ENCODE measurements at regions not wholly inside any gene's neighbourhood (a gene's known extent, or its start where the extent isn't known, plus 50 kb on each side); places are given as distances from the start of the nearest gene placed in this dataset.

DNA sequence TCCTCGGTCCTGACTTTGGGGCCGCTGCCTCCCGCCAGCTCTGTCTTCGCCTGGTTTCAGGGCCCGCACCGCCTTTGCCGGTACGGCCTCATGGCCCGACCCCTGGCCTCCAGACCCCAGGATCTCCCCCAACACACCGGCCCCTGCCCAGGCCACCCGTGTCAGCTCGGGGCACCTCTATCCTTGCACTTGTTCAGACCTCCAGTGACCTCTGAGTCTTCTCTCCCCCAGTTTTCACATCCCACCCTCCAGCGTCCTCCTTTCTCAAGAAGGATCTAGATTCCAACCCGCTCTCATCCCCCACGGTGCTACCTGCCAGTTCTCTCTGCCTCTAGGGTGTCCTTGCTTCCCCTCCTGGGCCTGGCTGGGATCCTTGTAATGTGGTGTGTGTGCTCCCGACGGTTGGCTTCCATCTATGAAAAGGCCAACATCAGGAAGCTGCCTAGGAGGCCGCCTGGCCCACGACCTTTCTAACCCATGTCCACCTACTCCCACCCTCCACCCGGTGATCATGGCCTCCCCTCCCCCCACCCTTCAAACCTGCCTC lies 61.1 kb downstream of the SPATA31C2 start:
- peak overlapping the region; percentile 88 for H3K27ac ChIP-seq
- TF ChIP-seq, protein P1, sequence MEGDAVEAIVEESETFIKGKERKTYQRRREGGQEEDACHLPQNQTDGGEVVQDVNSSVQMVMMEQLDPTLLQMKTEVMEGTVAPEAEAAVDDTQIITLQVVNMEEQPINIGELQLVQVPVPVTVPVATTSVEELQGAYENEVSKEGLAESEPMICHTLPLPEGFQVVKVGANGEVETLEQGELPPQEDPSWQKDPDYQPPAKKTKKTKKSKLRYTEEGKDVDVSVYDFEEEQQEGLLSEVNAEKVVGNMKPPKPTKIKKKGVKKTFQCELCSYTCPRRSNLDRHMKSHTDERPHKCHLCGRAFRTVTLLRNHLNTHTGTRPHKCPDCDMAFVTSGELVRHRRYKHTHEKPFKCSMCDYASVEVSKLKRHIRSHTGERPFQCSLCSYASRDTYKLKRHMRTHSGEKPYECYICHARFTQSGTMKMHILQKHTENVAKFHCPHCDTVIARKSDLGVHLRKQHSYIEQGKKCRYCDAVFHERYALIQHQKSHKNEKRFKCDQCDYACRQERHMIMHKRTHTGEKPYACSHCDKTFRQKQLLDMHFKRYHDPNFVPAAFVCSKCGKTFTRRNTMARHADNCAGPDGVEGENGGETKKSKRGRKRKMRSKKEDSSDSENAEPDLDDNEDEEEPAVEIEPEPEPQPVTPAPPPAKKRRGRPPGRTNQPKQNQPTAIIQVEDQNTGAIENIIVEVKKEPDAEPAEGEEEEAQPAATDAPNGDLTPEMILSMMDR (conservative IDR thresholded peaks at IDR 0.05; ENCODE audit: low read depth): no peak
- no peak for DNase-seq (ENCODE audit: low spot score)
- POLR2A ChIA-PET (ENCODE audit: low non-redundant PET): interaction anchor here (0.7 to 1.6 kb wide), 2 partner anchors 103 to 497 kb away, joined by 4 to 8 read pairs; partner anchors contain the start of gene CDK20
- CTCF ChIA-PET: interaction anchor here (0.5 to 1.9 kb wide), 10 partner anchors 9 to 1755 kb away, joined by 3 to 7 read pairs (median 3); partner anchors contain the start of gene SPIN1

DNA sequence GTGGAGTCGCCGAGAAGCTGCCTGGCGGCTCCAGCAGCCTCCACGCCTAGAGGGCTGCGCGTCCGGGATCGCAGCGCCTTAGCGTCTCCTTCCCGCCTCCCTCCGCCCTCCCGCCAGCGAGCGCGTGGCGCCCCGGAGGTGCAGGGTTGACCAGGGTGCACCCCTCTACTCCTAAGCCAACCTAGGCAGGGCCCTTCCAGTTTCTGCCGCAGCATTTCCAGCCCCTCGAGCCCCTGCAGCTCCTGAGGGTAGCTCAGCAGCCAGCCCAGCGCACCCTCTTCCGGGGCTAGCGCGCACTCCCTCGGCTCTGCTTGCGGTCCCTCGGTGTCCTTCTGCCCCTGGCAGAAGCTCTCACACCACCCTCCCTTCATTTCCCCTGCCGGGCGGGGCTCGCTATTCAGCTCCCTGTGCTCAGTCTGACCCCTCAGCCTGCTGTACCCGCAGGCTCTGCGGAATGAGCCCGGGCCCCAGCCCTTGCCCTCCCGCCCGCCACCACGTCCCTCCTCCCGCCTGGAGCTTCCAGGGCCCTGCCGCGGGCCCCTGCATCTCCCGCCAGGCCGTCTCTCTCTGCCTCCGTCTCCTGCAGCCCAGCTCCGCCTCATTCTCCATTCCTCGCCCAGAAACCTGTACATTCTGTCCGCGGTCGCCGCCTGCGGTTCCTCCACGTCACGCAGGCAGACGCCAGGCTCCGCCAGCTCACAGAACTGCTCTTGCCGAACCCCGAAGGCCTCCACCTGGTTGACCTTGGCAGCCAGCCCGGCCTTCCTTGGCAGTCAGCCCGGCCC lies 61.8 kb downstream of the SPATA31C2 start:
- DNase-seq (ENCODE audit: low spot score): peak; percentile 95
- ChIA-PET POLR2A (ENCODE audit: low non-redundant PET) (interaction anchor here (0.6 to 1.6 kb wide), 4 partner anchors 27 to 498 kb away, joined by 3 to 8 read pairs (median 4); partner anchors contain the start of gene CDK20), CTCF (interaction anchor here (0.5 to 1.9 kb wide), 13 partner anchors 10 to 1755 kb away, joined by 3 to 7 read pairs (median 3); partner anchors contain the start of gene SPIN1)
- TF ChIP-seq, protein P1 (conservative IDR thresholded peaks at IDR 0.05; ENCODE audit: low read depth): 0 out of 2 replicates have a peak, but pooled peaks have one; percentile 17
- H3K27ac ChIP-seq: peak overlapping the region; percentile 88

DNA sequence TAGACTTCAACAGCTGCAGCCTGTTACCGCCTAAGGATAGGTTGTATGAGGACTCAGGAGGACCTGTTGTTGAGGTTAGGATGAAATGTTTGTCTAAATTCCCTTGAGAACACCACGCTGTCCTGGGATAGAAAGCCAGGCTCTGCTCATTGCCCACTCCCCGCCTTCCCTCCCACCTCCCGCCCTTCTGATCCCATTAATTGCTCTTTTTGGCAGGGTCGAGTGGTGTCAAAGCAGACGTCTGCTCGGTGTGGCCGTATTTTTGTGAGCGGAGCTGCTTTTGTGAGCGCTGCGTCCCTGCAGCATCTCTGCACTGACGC lies 62.3 kb downstream of the SPATA31C2 start:
- peak overlapping the region; percentile 88 for H3K27ac ChIP-seq
- ChIA-PET POLR2A (ENCODE audit: low non-redundant PET) (interaction anchor here (0.6 to 1.6 kb wide), 4 partner anchors 19 to 124 kb away, joined by 3 to 8 read pairs (median 3); partner anchors contain the start of gene CDK20), CTCF (interaction anchor here (0.5 to 1.9 kb wide), 7 partner anchors 12 to 934 kb away, joined by 3 to 7 read pairs (median 4); partner anchors contain the start of gene SPIN1)
- DNase-seq (ENCODE audit: low spot score): peak; percentile 23
- TF ChIP-seq, protein P1 (conservative IDR thresholded peaks at IDR 0.05; ENCODE audit: low read depth): no peak

DNA sequence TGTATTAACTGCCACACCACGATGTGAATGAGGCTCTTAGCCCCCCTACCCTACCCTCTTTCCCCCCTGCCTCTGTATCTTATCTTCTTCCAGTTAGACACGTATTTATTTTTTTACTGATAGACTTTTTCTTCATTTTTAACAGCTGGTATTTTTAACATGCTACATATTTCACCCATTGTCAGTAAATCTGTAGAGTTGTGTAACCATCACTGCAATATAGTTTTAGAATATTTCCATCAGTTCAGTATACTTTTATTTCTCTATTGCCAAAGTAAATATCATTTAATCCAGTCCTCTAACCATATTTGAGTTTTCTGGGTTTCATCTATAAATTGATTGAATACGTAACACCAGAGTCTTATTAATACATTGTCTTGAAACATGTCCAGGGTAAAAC lies 62.8 kb downstream of the SPATA31C2 start:
- TF ChIP-seq, protein P1 (conservative IDR thresholded peaks at IDR 0.05; ENCODE audit: low read depth): no peak
- CTCF ChIA-PET: interaction anchor here (1.4 to 1.9 kb wide), 3 partner anchors 11 to 312 kb away, joined by 3 to 6 read pairs (median 4); partner anchors contain the start of gene SPIN1
- DNase-seq (ENCODE audit: low spot score): no peak
- POLR2A ChIA-PET (ENCODE audit: low non-redundant PET): interaction anchor here (0.6 to 1.6 kb wide), 2 partner anchors 20 to 101 kb away, joined by 3 to 8 read pairs; partner anchors contain the start of gene CDK20
- no peak overlapping the region for H3K27ac ChIP-seq

DNA sequence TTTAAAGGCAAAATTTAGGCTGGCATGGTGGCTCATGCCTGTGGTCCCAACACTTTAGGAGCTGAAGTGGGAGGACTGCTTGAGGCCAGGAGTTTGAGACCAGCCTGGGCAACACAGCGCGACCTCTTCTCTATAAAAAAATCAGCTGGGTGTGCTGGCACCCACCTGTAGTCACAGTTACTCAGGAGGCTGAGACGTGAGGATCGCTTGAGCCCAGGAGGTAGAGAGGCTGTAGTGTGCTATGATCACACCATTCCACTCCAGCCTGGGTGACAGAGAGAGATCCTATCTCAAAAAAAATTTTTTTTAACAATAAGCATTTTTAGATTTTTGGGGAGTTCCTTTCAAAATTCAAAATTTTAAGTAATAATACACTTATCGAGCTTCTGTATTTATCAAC lies 63.3 kb downstream of the SPATA31C2 start:
- TF ChIP-seq, protein P1 (conservative IDR thresholded peaks at IDR 0.05; ENCODE audit: low read depth): no peak
- ChIA-PET CTCF (interaction anchor here (1.9 kb wide), 1 partner anchor 313 kb away, joined by 6 read pairs; the partner anchor contains the start of gene SPIN1), POLR2A (ENCODE audit: low non-redundant PET) (no interaction called here)
- no peak for DNase-seq (ENCODE audit: low spot score)
- no peak overlapping the region for H3K27ac ChIP-seq

DNA sequence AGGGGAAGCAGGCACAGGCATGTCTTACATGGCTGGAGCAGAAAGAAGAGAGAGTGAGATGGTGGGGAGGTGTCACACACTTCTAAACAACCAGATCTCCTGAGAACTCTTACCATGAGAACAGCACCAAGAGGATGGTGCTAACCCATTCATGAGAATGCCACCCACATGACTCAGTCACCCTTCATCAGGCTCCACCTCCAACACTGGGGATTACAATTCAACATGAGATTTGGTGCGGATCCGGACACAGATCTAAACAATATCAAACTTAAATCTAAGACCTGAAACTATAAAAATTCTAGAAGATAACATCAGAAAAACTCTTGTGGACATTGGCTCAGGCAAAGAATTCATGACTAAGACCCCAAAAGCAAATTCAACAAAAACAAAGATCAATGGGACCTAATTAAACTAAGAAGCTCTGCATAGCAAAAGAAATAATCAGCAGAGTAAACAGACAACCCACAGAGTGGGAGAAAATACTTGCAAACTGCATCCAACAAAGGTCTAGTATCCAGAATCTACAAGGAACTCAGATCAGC lies 65.4 kb downstream of the SPATA31C2 start:
- TF ChIP-seq, protein P1 (conservative IDR thresholded peaks at IDR 0.05; ENCODE audit: low read depth): no peak
- CTCF ChIA-PET: no interaction called here
- POLR2A ChIA-PET (ENCODE audit: low non-redundant PET): no interaction called here
- no peak for DNase-seq (ENCODE audit: low spot score)
- no peak overlapping the region for H3K27ac ChIP-seq
